LNCAP (cell line): ENCODE measurements at regions not wholly inside any gene's neighbourhood (a gene's known extent, or its start where the extent isn't known, plus 50 kb on each side); places are given as distances from the start of the nearest gene placed in this dataset.

ENCODE experiments used
- TF ChIP-seq, protein P1 (sequence below): fragments of 450-650 bp; IDR thresholded peaks from 2 replicates; pipeline ENCODE4 v1.5.1; 2017; ENCODE audit warnings: mild to moderate bottlenecking

DNA sequence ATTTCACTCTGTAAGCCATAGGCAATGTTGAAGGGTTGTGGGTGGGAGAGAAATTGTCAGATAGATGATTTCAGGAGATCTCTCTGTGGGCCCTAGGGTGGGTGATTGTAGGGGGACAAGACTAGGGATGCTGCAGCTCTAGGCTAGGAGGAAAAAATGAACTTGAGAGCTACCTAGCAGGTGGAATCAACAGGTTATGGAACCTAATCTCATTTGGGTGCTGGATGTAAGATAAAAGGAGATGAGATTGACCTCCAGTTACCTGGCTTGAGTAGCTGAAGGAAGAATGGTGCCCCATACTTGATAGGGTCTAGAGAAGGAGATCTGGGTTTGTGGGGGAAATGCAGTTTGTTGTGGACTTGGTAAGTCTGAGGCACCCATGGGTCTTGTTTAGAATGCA lies 396.5 kb downstream of the RRAGC start:
- TF ChIP-seq, protein P1, sequence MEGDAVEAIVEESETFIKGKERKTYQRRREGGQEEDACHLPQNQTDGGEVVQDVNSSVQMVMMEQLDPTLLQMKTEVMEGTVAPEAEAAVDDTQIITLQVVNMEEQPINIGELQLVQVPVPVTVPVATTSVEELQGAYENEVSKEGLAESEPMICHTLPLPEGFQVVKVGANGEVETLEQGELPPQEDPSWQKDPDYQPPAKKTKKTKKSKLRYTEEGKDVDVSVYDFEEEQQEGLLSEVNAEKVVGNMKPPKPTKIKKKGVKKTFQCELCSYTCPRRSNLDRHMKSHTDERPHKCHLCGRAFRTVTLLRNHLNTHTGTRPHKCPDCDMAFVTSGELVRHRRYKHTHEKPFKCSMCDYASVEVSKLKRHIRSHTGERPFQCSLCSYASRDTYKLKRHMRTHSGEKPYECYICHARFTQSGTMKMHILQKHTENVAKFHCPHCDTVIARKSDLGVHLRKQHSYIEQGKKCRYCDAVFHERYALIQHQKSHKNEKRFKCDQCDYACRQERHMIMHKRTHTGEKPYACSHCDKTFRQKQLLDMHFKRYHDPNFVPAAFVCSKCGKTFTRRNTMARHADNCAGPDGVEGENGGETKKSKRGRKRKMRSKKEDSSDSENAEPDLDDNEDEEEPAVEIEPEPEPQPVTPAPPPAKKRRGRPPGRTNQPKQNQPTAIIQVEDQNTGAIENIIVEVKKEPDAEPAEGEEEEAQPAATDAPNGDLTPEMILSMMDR = no peak

DNA sequence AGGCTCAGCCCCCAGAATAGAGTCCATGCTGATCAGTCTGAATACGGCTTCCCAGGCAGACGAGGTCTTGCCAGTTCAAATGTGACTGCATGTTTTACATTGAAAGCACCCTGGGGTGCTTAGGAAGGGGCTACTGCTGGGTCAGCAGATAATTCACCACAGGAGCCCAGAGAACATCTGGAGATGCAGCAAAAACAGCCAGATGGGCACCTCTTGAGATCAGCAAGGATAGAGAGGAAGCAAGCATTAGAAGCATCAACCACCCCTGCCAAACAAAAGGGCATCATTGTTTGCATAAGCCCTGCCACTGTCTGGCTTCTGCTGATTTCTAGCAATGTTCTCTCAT lies 403.1 kb downstream of the RRAGC start:
- TF ChIP-seq, protein P1 = no peak

DNA sequence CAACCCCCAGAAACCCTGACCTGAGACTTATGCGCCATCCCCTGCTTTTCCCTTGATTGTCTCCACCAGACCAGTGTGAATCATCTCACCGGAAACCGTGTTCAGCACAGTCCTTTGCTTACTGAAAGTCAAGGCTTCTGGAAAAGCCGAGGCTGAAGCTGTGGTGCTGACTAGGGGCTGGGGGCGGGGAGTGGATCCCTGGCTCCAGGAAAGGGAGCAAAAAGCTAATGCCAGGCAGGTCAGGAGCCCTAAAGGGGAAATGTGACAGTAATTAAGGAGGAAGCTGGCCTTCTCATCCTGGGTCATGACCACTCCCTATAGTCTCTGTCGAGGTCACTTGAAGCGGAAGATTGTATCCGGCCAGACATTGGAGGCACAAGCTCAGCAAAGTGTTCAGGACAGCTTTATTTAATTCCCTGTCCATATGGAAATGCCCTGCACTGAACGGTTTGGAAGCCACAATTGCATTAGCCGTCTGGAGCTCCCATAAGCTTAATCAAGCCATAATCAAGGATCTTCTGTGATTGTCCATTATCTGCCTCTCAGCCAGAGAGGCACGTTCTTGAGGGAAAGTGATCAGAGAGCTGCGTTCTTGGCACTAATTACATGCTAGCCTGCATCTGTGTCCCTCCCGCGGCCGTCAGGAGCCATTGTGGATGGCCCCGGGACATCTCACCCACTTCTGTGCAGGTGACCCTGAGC lies 403.6 kb downstream of the RRAGC start:
- TF ChIP-seq, protein P1 = no peak

- TF ChIP-seq, protein P1 = no peak
These were observed 404.7 kb downstream of the RRAGC start for GRCh38 chr1:38454749-38455441.

DNA sequence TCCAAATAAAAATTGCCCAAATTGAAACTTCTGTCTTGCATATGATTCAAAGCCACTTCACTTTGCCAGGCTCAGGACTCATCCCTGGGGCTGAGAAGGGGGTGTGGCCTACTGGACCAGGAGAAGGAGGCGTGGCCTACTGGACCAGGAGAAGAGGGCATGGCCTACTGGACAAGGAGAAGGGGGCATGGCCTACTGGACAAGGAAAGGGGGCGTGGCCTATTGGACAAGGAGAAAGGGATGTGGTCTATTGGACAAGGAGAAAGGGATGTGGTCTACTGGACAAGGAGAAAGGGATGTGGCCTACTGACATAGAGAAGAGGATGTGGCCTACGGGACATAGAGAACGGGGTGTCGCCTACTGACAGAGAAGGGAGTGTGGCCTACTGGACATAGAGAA lies 405.3 kb downstream of the RRAGC start:
- TF ChIP-seq, protein P1 = no peak

GRCh38 chr1:38452246-38452645 lies 405.7 kb upstream of the POU3F1 start:
- TF ChIP-seq, protein P1 = no peak

DNA sequence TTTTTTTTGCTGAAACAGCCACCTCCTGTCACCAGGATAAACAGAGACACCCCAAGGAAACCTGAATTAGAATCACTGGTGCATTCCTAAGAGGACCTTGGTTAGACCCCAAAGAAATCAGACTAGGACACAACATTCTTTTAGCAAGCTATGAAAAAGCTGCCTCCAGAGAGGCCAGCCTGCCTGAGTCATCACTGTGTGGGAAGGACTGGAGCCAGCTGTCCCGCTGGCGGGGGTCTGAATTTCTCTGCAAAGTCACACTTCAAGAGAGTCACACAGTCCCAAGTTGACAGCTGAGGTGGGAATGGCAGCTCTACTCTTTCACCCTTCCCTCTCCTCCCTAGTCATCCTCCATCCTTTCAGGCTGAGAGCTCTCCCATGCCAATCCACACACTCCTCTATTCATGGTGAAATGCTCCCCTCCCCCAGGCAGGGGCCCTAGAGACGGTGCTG lies 405.0 kb upstream of the POU3F1 start:
- TF ChIP-seq, protein P1 = no peak
